HepG2 (cell line): ENCODE measurements at regions not wholly inside any gene's neighbourhood (a gene's known extent, or its start where the extent isn't known, plus 50 kb on each side); places are given as distances from the start of the nearest gene placed in this dataset.

Experiments
- ATAC-seq: fragments of 200-7000 bp; cut with Tn5 transposase; 3 replicates; pipeline ENCODE4 v1.9.1; 2020; ENCODE audit warnings: mild to moderate bottlenecking, moderate library complexity
- BruUV-seq: library from RNA; stranded (reverse); fragments of 400-500 nt; replicated peaks from 2 replicates; lab custom pipeline; 2021; lab: Mats Ljungman, UMichigan
- CTCF ChIA-PET: fragments of 300-600 bp; formaldehyde crosslinking; extraction: SDS; loops from one replicate; lab custom pipeline; 2021; ENCODE audit warnings: low total read pairs, inconsistent platforms, low intra/inter-chr PET ratio; lab: Yijun Ruan, JAX
- POLR2A ChIA-PET: fragments of 350-600 bp; sonication (Branson Sonifier 250); formaldehyde crosslinking; loops from one replicate; lab custom pipeline; 2020; ENCODE audit warnings: antibody characterized with exemption, inconsistent platforms; lab: Yijun Ruan, JAX
- DNase-seq: peaks from one replicate; pipeline ENCODE4 v3.0.0-alpha.2; 2015; ENCODE audit warnings: low spot score
- FAIRE-seq: peaks from 3 replicates; lab custom pipeline; 2011; peaks lifted over from hg19 to GRCh38; lab: Jason Lieb, UNC
- H2AFZ ChIP-seq: one replicate; pipeline ENCODE4 v1.6.1; 2011; ENCODE audit warnings: low read length, inconsistent platforms
- H3K27ac ChIP-seq: fragments of 300-600 bp; 3 replicates; pipeline ENCODE4 v1.8.0; 2011; ENCODE audit warnings: mixed run types, mild to moderate bottlenecking, mixed read lengths, low read length, inconsistent platforms; ENCODE audit not compliant: insufficient read depth; ENCODE audit errors: extremely low read length
- H3K27me3 ChIP-seq, 2 experiments: fragments of 200-600 bp in 1 of 2; 2 replicates in 1 of 2; 3 replicates in 1 of 2; pipeline versions ENCODE4 v1.6.0 to v1.8.0; 2011; ENCODE audit warnings: low read length in 2 of 2, mild to moderate bottlenecking in 2 of 2, moderate library complexity in 2 of 2, inconsistent platforms in 1 of 2; ENCODE audit not compliant: insufficient read depth in 2 of 2, control insufficient read depth in 1 of 2
- H3K36me3 ChIP-seq, 2 experiments: fragments of 200-600 bp in 1 of 2; replicated peaks in 1 of 2; 2 replicates in 1 of 2; 3 replicates in 1 of 2; pipeline versions ENCODE4 v1.5.1 to v1.8.0; 2011; ENCODE audit warnings: low read length in 2 of 2, inconsistent platforms in 1 of 2; ENCODE audit not compliant: insufficient read depth in 2 of 2, control insufficient read depth in 1 of 2
- H3K4me1 ChIP-seq: 2 replicates; pipeline ENCODE4 v1.5.1; 2012; ENCODE audit warnings: low read length, inconsistent platforms; ENCODE audit not compliant: insufficient read depth
- H3K4me2 ChIP-seq: 2 replicates; pipeline ENCODE4 v1.6.0; 2011; ENCODE audit warnings: low read depth, low read length, inconsistent platforms
- H3K4me3 ChIP-seq, 3 experiments: fragments of 200-600 bp in 1 of 3; sonication (generic), shearing (Covaris generic) in 1 of 3; replicated peaks in 1 of 3; 2 replicates each; pipeline ENCODE4 v1.5.1; 2011 to 2016; ENCODE audit warnings: low read length in 3 of 3, inconsistent platforms in 2 of 3, low read depth in 2 of 3, mild to moderate bottlenecking in 2 of 3, control low read depth in 1 of 3, mixed read lengths in 1 of 3; ENCODE audit not compliant: insufficient read depth in 1 of 3
- H3K79me2 ChIP-seq: one replicate; pipeline ENCODE4 v1.6.1; 2011; ENCODE audit warnings: low read length, inconsistent platforms; ENCODE audit not compliant: insufficient read depth
- H3K9ac ChIP-seq: 2 replicates; pipeline ENCODE4 v1.6.0; 2011; ENCODE audit warnings: mild to moderate bottlenecking, low read depth, low read length, inconsistent platforms; ENCODE audit not compliant: insufficient read depth
- H3K9me3 ChIP-seq: 2 replicates; pipeline ENCODE4 v1.5.1; 2012; ENCODE audit warnings: mild to moderate bottlenecking, low read length
- H4K20me1 ChIP-seq: 2 replicates; pipeline ENCODE4 v1.6.0; 2011; ENCODE audit warnings: inconsistent platforms, mild to moderate bottlenecking, low read length, moderate library complexity; ENCODE audit not compliant: insufficient read depth
- ARNT2 ChIP-seq: sonication (generic); formaldehyde crosslinking; IDR thresholded peaks from 2 replicates; pipeline ENCODE4 v1.8.0; 2022; ENCODE audit warnings: mild to moderate bottlenecking, low read depth, missing genetic modification reagents, moderate library complexity
- FOXJ3 ChIP-seq: sonication (generic); formaldehyde crosslinking; IDR thresholded peaks from 2 replicates; pipeline ENCODE4 v1.4.0; 2020; ENCODE audit warnings: missing genetic modification reagents, mild to moderate bottlenecking, borderline replicate concordance
- GTF2F1 ChIP-seq: fragments of 150-350 bp; IDR thresholded peaks from 2 replicates; pipeline ENCODE4 v1.6.1; 2014; ENCODE audit warnings: low read length
- HDAC6 ChIP-seq: fragments of 200-600 bp; sonication (generic); IDR thresholded peaks from 2 replicates; pipeline ENCODE4 v1.7.0; 2017; ENCODE audit warnings: mild to moderate bottlenecking, antibody characterized with exemption, low read length, low read depth
- JARID2 ChIP-seq: sonication (generic); formaldehyde crosslinking; IDR thresholded peaks from 2 replicates; pipeline ENCODE4 v1.8.1; 2023; ENCODE audit warnings: missing genetic modification reagents, inconsistent platforms; ENCODE audit not compliant: insufficient replicate concordance
- KAT7 ChIP-seq: IDR thresholded peaks from 2 replicates; pipeline ENCODE4 v1.6.1; 2018; ENCODE audit warnings: borderline replicate concordance, missing compliant biosample characterization
- MAFF ChIP-seq: IDR thresholded peaks from 2 replicates; pipeline ENCODE4 v1.6.1; 2011; ENCODE audit warnings: low read depth, low read length, improper control_type of control experiment
- MED8 ChIP-seq: sonication (generic); formaldehyde crosslinking; IDR thresholded peaks from 2 replicates; pipeline ENCODE4 v1.8.1; 2023; ENCODE audit warnings: mild to moderate bottlenecking, missing genetic modification reagents; ENCODE audit not compliant: insufficient replicate concordance
- XBP1 ChIP-seq: sonication (generic); formaldehyde crosslinking; IDR thresholded peaks from 2 replicates; pipeline ENCODE4 v1.5.0; 2020; ENCODE audit warnings: missing genetic modification reagents
- ZBTB4 ChIP-seq: sonication (generic); formaldehyde crosslinking; IDR thresholded peaks from 2 replicates; pipeline ENCODE4 v1.4.0; 2020; ENCODE audit warnings: missing genetic modification reagents, mild to moderate bottlenecking, borderline replicate concordance
- ZNF10 ChIP-seq: sonication (generic); formaldehyde crosslinking; IDR thresholded peaks from 2 replicates; pipeline ENCODE4 v1.4.0; 2020; ENCODE audit warnings: mild to moderate bottlenecking, low read depth, missing genetic modification reagents, borderline replicate concordance
- ZNF431 ChIP-seq: sonication (generic); formaldehyde crosslinking; IDR thresholded peaks from 2 replicates; pipeline ENCODE4 v1.9.0; 2022; ENCODE audit warnings: missing genetic modification reagents, low read depth, mild to moderate bottlenecking, borderline replicate concordance
- ZNF501 ChIP-seq: sonication (generic); formaldehyde crosslinking; IDR thresholded peaks from 2 replicates; pipeline ENCODE4 v1.5.1; 2020; ENCODE audit warnings: mild to moderate bottlenecking, moderate library complexity, missing genetic modification reagents
- ZNF670 ChIP-seq: sonication (generic); formaldehyde crosslinking; IDR thresholded peaks from 2 replicates; pipeline ENCODE4 v1.8.0; 2022; ENCODE audit warnings: mild to moderate bottlenecking, missing genetic modification reagents, borderline replicate concordance
- ZNF770 ChIP-seq: sonication (generic); formaldehyde crosslinking; IDR thresholded peaks from 2 replicates; pipeline ENCODE4 v1.5.0; 2020; ENCODE audit warnings: mild to moderate bottlenecking, missing genetic modification reagents
- WGBS: methylation state at CpG from one replicate; pipeline ENCODE4 v1.1.6; 2017; ENCODE audit warnings: low lambda C conversion rate; 5-methylcytosine and 5-hydroxymethylcytosine counted together
- in situ Hi-C: cut with HindIII; loops from 2 replicates; pipeline ENCODE4 v1.10.0; 2017; ENCODE audit warnings: low pct_unique_long_range_greater_than_20kb; ENCODE audit not compliant: extremely low pct_ligation_motif_present
- intact Hi-C: fragments of 100-400 bp; cut with micrococcal nuclease; formaldehyde crosslinking; loops from one replicate; pipeline ENCODE4 v1.10.0; 2022; ENCODE audit not compliant: unreplicated experiment
- TF ChIP-seq, protein P1 (sequence below): sonication (generic); formaldehyde crosslinking; IDR thresholded peaks from 2 replicates; pipeline ENCODE4 v1.8.0; 2022; ENCODE audit warnings: mild to moderate bottlenecking, missing genetic modification reagents, moderate library complexity
- TF ChIP-seq, protein P2 (sequence below): sonication (generic); formaldehyde crosslinking; IDR thresholded peaks from 2 replicates; pipeline ENCODE4 v1.8.1; 2023; ENCODE audit warnings: mild to moderate bottlenecking, missing genetic modification reagents, borderline replicate concordance

GRCh38 chr16:86110134-86110533 lies 211.2 kb downstream of the IRF8 start:
- TF ChIP-seq ZNF501 (CRISPR knock-in tag) (no peak), MED8 (CRISPR knock-in tag) (no peak), KAT7 (no peak), ZNF10 (CRISPR knock-in tag) (no peak), JARID2 (CRISPR knock-in tag) (no peak), HDAC6 (no peak), ZNF670 (no peak), MAFF (no peak), ARNT2 (CRISPR knock-in tag) (no peak), GTF2F1 (no peak), ZNF431 (no peak), ZBTB4 (no peak), FOXJ3 (CRISPR knock-in tag) (no peak), ZNF770 (CRISPR knock-in tag) (no peak), XBP1 (CRISPR knock-in tag) (no peak)
- TF ChIP-seq, protein P1, sequence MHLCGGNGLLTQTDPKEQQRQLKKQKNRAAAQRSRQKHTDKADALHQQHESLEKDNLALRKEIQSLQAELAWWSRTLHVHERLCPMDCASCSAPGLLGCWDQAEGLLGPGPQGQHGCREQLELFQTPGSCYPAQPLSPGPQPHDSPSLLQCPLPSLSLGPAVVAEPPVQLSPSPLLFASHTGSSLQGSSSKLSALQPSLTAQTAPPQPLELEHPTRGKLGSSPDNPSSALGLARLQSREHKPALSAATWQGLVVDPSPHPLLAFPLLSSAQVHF (CRISPR knock-in tag): no peak
- TF ChIP-seq, protein P2, sequence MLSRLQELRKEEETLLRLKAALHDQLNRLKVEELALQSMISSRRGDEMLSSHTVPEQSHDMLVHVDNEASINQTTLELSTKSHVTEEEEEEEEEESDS (CRISPR knock-in tag): no peak
- no peaks in the 10 kb centered on the region for H3K36me3 ChIP-seq
- no peak for FAIRE-seq
- H3K9ac ChIP-seq: no peak overlapping the region
- BruUV-seq: no TSS peak
- 4% methylated on average over 1 of the region's 1 CpG for WGBS
- POLR2A ChIA-PET: no interaction called here
- no peak overlapping the region for H3K4me2 ChIP-seq
- intact Hi-C loops (no loop called here), in situ Hi-C loops (no loop called here)
- no peak overlapping the region for H3K4me3 ChIP-seq
- no peaks in the 10 kb centered on the region for H3K4me1 ChIP-seq
- H3K27me3 ChIP-seq: no peaks in the 10 kb centered on the region; a peak in 1 of 5 replicates
- no peaks in the 10 kb centered on the region for H4K20me1 ChIP-seq
- ATAC-seq: no peak
- H3K9me3 ChIP-seq: peaks cover 9% of the 10 kb centered on the region
- CTCF ChIA-PET: no interaction called here
- H3K79me2 ChIP-seq: no peaks in the 10 kb centered on the region
- DNase-seq: no peak
- no peak overlapping the region for H2AFZ ChIP-seq
- no peak overlapping the region for H3K27ac ChIP-seq
